C4-2B (cell line): ENCODE measurements at regions not wholly inside any gene's neighbourhood (a gene's known extent, or its start where the extent isn't known, plus 50 kb on each side); places are given as distances from the start of the nearest gene placed in this dataset.

Experiments used
- CTCF ChIP-seq: fragments of 450-650 bp; conservative IDR thresholded peaks from 2 replicates; pipeline ENCODE4 v1.5.1; 2017; ENCODE audit warnings: mild to moderate bottlenecking
- ZFX ChIP-seq: fragments of 450-650 bp; IDR thresholded peaks from 2 replicates; pipeline ENCODE4 v1.6.1; 2017

DNA sequence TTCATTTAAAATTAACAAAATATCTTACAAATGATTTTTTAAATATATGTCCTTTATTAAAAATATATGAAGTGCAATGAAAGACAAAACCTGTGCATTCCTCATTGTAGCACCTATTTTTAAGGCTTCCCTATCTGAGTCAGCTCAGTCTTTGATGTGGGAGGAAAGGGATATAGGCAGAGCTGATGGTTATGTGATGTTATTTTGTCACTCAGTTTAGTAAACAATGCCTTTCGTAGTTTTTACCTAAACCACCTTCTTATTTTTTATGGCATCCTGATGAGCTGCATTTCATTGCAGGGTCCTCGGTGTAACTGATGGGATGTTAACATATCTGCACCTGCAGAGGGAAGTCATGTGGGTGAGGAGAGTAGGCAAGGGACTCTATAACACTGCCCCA, 58.9 kb upstream of the FRMD6 start:
- TF ChIP-seq CTCF = no peak
- TF ChIP-seq ZFX = no peak
